Osteocyte (in vitro differentiated cells): ENCODE measurements at regions not wholly inside any gene's neighbourhood (a gene's known extent, or its start where the extent isn't known, plus 50 kb on each side); places are given as distances from the start of the nearest gene placed in this dataset.

Experiments used
- DNase-seq: peaks from one replicate; pipeline ENCODE4 v3.0.0; 2021; ENCODE audit warnings: mixed read lengths; ENCODE audit not compliant: unreplicated experiment; ENCODE audit errors: extremely low spot score
- H3K27ac Mint-ChIP-seq: one replicate; pipeline ENCODE4 v1.8.0; 2021; ENCODE audit warnings: mild to moderate bottlenecking, mixed read lengths; ENCODE audit not compliant: unreplicated experiment
- H3K27me3 Mint-ChIP-seq: one replicate; pipeline ENCODE4 v1.8.0; 2021; ENCODE audit warnings: mixed read lengths; ENCODE audit not compliant: unreplicated experiment
- H3K36me3 Mint-ChIP-seq: one replicate; pipeline ENCODE4 v1.8.0; 2021; ENCODE audit warnings: mixed read lengths; ENCODE audit not compliant: unreplicated experiment
- H3K4me1 Mint-ChIP-seq: one replicate; pipeline ENCODE4 v1.8.0; 2021; ENCODE audit warnings: mixed read lengths; ENCODE audit not compliant: unreplicated experiment
- H3K4me3 Mint-ChIP-seq: one replicate; pipeline ENCODE4 v1.8.0; 2021; ENCODE audit warnings: mild to moderate bottlenecking, moderate library complexity, mixed read lengths; ENCODE audit not compliant: unreplicated experiment
- H3K9me3 Mint-ChIP-seq: one replicate; pipeline ENCODE4 v1.8.0; 2021; ENCODE audit warnings: mixed read lengths; ENCODE audit not compliant: unreplicated experiment
- CTCF ChIP-seq: fragments of 200-600 bp; sonication (generic); IDR thresholded peaks from 2 replicates; pipeline ENCODE4 v1.5.0; 2021; ENCODE audit warnings: antibody characterized with exemption, mild to moderate bottlenecking, moderate library complexity

GRCh38 chr16:87008664-87009063 is 308.5 kb downstream of the C16orf95 start:
- no peak for DNase-seq
- no peak overlapping the region for H3K27ac Mint-ChIP-seq
- no peaks in the 10 kb centered on the region for H3K36me3 Mint-ChIP-seq
- no peaks in the 10 kb centered on the region for H3K27me3 Mint-ChIP-seq
- H3K4me3 Mint-ChIP-seq = no peak overlapping the region
- H3K4me1 Mint-ChIP-seq = peaks cover 7% of the 10 kb centered on the region
- H3K9me3 Mint-ChIP-seq = no peaks in the 10 kb centered on the region
- TF ChIP-seq CTCF = no peak

GRCh38 chr16:87012954-87013938 is 303.9 kb downstream of the C16orf95 start:
- Mint-ChIP-seq H3K9me3 (no peaks in the 10 kb centered on the region), H3K27me3 (no peaks in the 10 kb centered on the region), H3K4me1 (peaks cover 5% of the 10 kb centered on the region), H3K4me3 (no peak overlapping the region), H3K27ac (no peak overlapping the region), H3K36me3 (no peaks in the 10 kb centered on the region)
- DNase-seq = no peak
- no peak for TF ChIP-seq CTCF

GRCh38 chr16:87014112-87014511 is 303.1 kb downstream of the C16orf95 start:
- no peak overlapping the region for H3K4me3 Mint-ChIP-seq
- peaks cover 5% of the 10 kb centered on the region for H3K4me1 Mint-ChIP-seq
- no peaks in the 10 kb centered on the region for H3K36me3 Mint-ChIP-seq
- no peaks in the 10 kb centered on the region for H3K9me3 Mint-ChIP-seq
- H3K27ac Mint-ChIP-seq = no peak overlapping the region
- H3K27me3 Mint-ChIP-seq = no peaks in the 10 kb centered on the region
- no peak for DNase-seq
- no peak for TF ChIP-seq CTCF

- no peaks in the 10 kb centered on the region for H3K36me3 Mint-ChIP-seq
- no peaks in the 10 kb centered on the region for H3K9me3 Mint-ChIP-seq
- no peak for TF ChIP-seq CTCF
- H3K4me1 Mint-ChIP-seq = peaks cover 5% of the 10 kb centered on the region
- no peak for DNase-seq
- no peak overlapping the region for H3K27ac Mint-ChIP-seq
- no peak overlapping the region for H3K4me3 Mint-ChIP-seq
- H3K27me3 Mint-ChIP-seq = no peaks in the 10 kb centered on the region
These were observed 302.2 kb downstream of the C16orf95 start for GRCh38 chr16:87015021-87015420.
